Transverse colon (tissue), 4 donors: ENCODE measurements at regions not wholly inside any gene's neighbourhood (a gene's known extent, or its start where the extent isn't known, plus 50 kb on each side); places are given as distances from the start of the nearest gene placed in this dataset.
A peak's percentile ranks its signal among the peaks of the same experiment; 100 is the strongest.

Experiments used
- DNase-seq: peaks from one replicate; pipeline ENCODE4 v3.0.0-alpha.2; 2019
- H3K27ac ChIP-seq, 4 donors: fragments of 200-600 bp; sonication (generic); 2 replicates each; pipeline ENCODE4 v1.5.1; 2016 to 2018; ENCODE audit warnings: inconsistent platforms in 4 of 4
- H3K27me3 ChIP-seq: fragments of 200-600 bp; sonication (generic); 2 replicates; pipeline ENCODE4 v1.5.1; 2017; ENCODE audit warnings: inconsistent platforms
- H3K36me3 ChIP-seq, 4 donors: fragments of 200-600 bp; sonication (generic); 2 replicates each; pipeline ENCODE4 v1.5.1; 2017 to 2019; ENCODE audit warnings: inconsistent platforms in 4 of 4
- H3K4me1 ChIP-seq, 4 donors: fragments of 200-600 bp; sonication (generic); 2 replicates each; pipeline ENCODE4 v1.5.1; 2017 to 2020; ENCODE audit warnings: inconsistent platforms in 4 of 4
- H3K4me3 ChIP-seq, 4 donors: fragments of 200-600 bp; sonication (generic); 1 replicate in 1 of 4; 2 replicates in 3 of 4; pipeline versions ENCODE4 v1.5.1 to v1.6.1; 2017 to 2019; ENCODE audit warnings: inconsistent platforms in 4 of 4
- H3K9me3 ChIP-seq, 2 donors: fragments of 200-600 bp; sonication (generic); 2 replicates each; pipeline ENCODE4 v1.5.1; 2017 to 2019; ENCODE audit warnings: inconsistent platforms in 2 of 2
- CTCF ChIP-seq, 5 experiments: fragments of 200-600 bp in 3 of 5; fragments of 450-650 bp in 2 of 5; sonication (generic) in 3 of 5; IDR thresholded peaks; 1 replicate in 2 of 5; 2 replicates in 3 of 5; pipeline ENCODE4 v1.5.1; 2016 to 2017; ENCODE audit warnings: antibody characterized with exemption in 5 of 5, inconsistent platforms in 3 of 5, mild to moderate bottlenecking in 2 of 5, moderate library complexity in 1 of 5
- EP300 ChIP-seq: sonication (generic); formaldehyde crosslinking; IDR thresholded peaks from one replicate; pipeline ENCODE4 v1.6.1; 2017; ENCODE audit warnings: antibody characterized with exemption, low read depth
- POLR2A ChIP-seq: fragments of 450-650 bp; IDR thresholded peaks from one replicate; pipeline ENCODE4 v1.6.1; 2016; ENCODE audit warnings: antibody characterized with exemption, mild to moderate bottlenecking, moderate library complexity
- POLR2AphosphoS5 ChIP-seq, 3 donors: sonication (generic); formaldehyde crosslinking; IDR thresholded peaks; one replicate each; pipeline ENCODE4 v1.6.1; 2016; ENCODE audit warnings: antibody characterized with exemption in 3 of 3
- WGBS, 2 donors: methylation state at CpG; one replicate each; pipeline ENCODE4 v1.1.5; 2018; ENCODE audit warnings: low coverage in 1 of 2; 5-methylcytosine and 5-hydroxymethylcytosine counted together
- in situ Hi-C, 4 donors: fragments of 200-750 bp; cut with MboI; loops; one replicate each; pipeline versions ENCODE4 v1.15.0 to v1.15.1; 2017; ENCODE audit warnings: low sequenced_read_pairs in 3 of 4, low pct_ligation_motif_present in 1 of 4, low pct_unique_long_range_greater_than_20kb in 1 of 4
- intact Hi-C: fragments of 100-400 bp; cut with DNase I; formaldehyde crosslinking; loops from one replicate; pipeline ENCODE4 v1.15.1; 2023; ENCODE audit warnings: low total_unique reads

GRCh38 chr6:41446907-41447545 lies 99.2 kb upstream of the FOXP4 start:
- intact Hi-C loops, result no loop called here
- 88 to 90% methylated on average over 7 to 8 of the region's 8 CpGs for WGBS, 2 donors
- peaks cover 10% of the 10 kb centered on the region for H3K27me3 ChIP-seq
- no peak for DNase-seq
- no peak overlapping the region for H3K27ac ChIP-seq
- H3K4me3 ChIP-seq, result no peak overlapping the region
- H3K9me3 ChIP-seq, result no peaks in the 10 kb centered on the region
- TF ChIP-seq POLR2AphosphoS5 (IDR thresholded peaks at IDR 0.05) (no peak), POLR2A (no peak), CTCF (IDR thresholded peaks at IDR 0.05) (no peak), EP300 (no peak)
- peaks cover 32 to 59% (median 42%) of the 10 kb centered on the region in 4 donors for H3K4me1 ChIP-seq
- in situ Hi-C loops, result no loop called here
- H3K36me3 ChIP-seq, result no peaks in the 10 kb centered on the region

- no peaks in the 10 kb centered on the region for H3K36me3 ChIP-seq
- no peak for TF ChIP-seq POLR2A
- TF ChIP-seq POLR2AphosphoS5 (IDR thresholded peaks at IDR 0.05), result no peak
- no peak for TF ChIP-seq CTCF (IDR thresholded peaks at IDR 0.05)
- no peak for TF ChIP-seq EP300
- H3K27me3 ChIP-seq, result peaks cover 3% of the 10 kb centered on the region
- H3K4me3 ChIP-seq, result no peak overlapping the region
- H3K9me3 ChIP-seq, result no peaks in the 10 kb centered on the region
- WGBS, 2 donors, result 94 to 100% methylated on average over 1 of the region's 1 CpG
- intact Hi-C loops (no loop called here), in situ Hi-C loops (no loop called here)
- H3K4me1 ChIP-seq, result peaks cover 24 to 51% (median 36%) of the 10 kb centered on the region in 4 donors
- no peak for DNase-seq
- no peak overlapping the region for H3K27ac ChIP-seq
Measured at GRCh38 chr6:41448256-41448655, 97.9 kb upstream of the FOXP4 start.

GRCh38 chr6:41449399-41450245 lies 96.6 kb upstream of the FOXP4 start:
- H3K4me1 ChIP-seq, result peaks cover 21 to 37% (median 29%) of the 10 kb centered on the region in 4 donors
- peak overlapping the region; percentile 54 to 80 (median 72) for H3K27ac ChIP-seq
- in situ Hi-C loops (loop anchor here in 1 of 4 donors (25.0 kb wide), 1 partner anchor 238 kb away; no protein-coding TSS in a partner anchor), intact Hi-C loops (no loop called here)
- WGBS, 2 donors, result 31 to 40% methylated on average over 2 to 8 of the region's 8 CpGs
- H3K27me3 ChIP-seq, result no peaks in the 10 kb centered on the region
- H3K9me3 ChIP-seq, result no peaks in the 10 kb centered on the region
- no peak overlapping the region for H3K4me3 ChIP-seq
- DNase-seq, result peak; percentile 85
- no peak for TF ChIP-seq CTCF (IDR thresholded peaks at IDR 0.05)
- TF ChIP-seq EP300, result no peak
- no peak for TF ChIP-seq POLR2A
- peak; percentile 38 to 77 (median 73) for TF ChIP-seq POLR2AphosphoS5 (IDR thresholded peaks at IDR 0.05)
- no peaks in the 10 kb centered on the region for H3K36me3 ChIP-seq

DNA sequence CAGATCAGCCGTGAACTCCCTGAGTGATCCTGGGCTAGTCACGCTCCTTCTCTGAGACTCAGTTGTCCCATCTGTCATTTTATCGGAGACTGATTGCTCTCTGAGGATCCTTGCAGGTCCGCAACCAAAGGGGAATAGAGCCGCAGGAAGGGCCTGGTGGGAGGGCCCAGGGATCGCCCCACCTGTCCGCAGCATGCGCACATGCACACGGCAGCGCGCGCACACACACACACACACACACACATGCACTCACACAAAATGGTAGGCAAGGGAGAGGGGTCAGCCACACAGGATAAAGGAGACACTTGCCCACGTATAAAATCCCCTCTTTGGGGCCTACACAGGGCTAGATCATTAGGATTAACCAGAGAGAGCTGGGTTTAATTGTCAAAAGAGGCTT lies 95.6 kb upstream of the FOXP4 start:
- DNase-seq, result no peak
- H3K27me3 ChIP-seq, result no peaks in the 10 kb centered on the region
- no peak overlapping the region for H3K4me3 ChIP-seq
- in situ Hi-C loops, result loop anchor here in 1 of 4 donors (25.0 kb wide), 1 partner anchor 237 kb away; no protein-coding TSS in a partner anchor
- TF ChIP-seq CTCF (IDR thresholded peaks at IDR 0.05) (no peak), POLR2AphosphoS5 (IDR thresholded peaks at IDR 0.05) (no peak), EP300 (no peak)
- intact Hi-C loops, result no loop called here
- H3K9me3 ChIP-seq, result no peaks in the 10 kb centered on the region
- peaks cover 21 to 38% (median 29%) of the 10 kb centered on the region in 4 donors for H3K4me1 ChIP-seq
- WGBS, 2 donors, result 92% methylated on average over 13 of the region's 13 CpGs; no CpG with 5 or more reads in 1 of the 2 donors
- peak overlapping the region in 3 of 4 donors; percentile 71 to 80 (median 72) for H3K27ac ChIP-seq
- no peaks in the 10 kb centered on the region for H3K36me3 ChIP-seq
